Chondrocyte (in vitro differentiated cells): ENCODE measurements at regions not wholly inside any gene's neighbourhood (a gene's known extent, or its start where the extent isn't known, plus 50 kb on each side); places are given as distances from the start of the nearest gene placed in this dataset.

ENCODE experiments used
- DNase-seq: peaks from one replicate; pipeline ENCODE4 v3.0.0; 2021; ENCODE audit warnings: mixed read lengths, low spot score
- H3K27ac Mint-ChIP-seq: one replicate; pipeline ENCODE4 v1.8.0; 2021; ENCODE audit warnings: mild to moderate bottlenecking, moderate library complexity, mixed read lengths; ENCODE audit not compliant: unreplicated experiment
- H3K27me3 Mint-ChIP-seq: 2 replicates; pipeline ENCODE4 v1.8.0; 2021; ENCODE audit warnings: low read depth, mixed read lengths
- H3K36me3 Mint-ChIP-seq: 2 replicates; pipeline ENCODE4 v1.8.0; 2021; ENCODE audit warnings: low read depth, mixed read lengths
- H3K4me1 Mint-ChIP-seq: 2 replicates; pipeline ENCODE4 v1.8.0; 2021; ENCODE audit warnings: low read depth, mild to moderate bottlenecking, mixed read lengths
- H3K4me3 Mint-ChIP-seq: one replicate; pipeline ENCODE4 v1.8.0; 2021; ENCODE audit warnings: mild to moderate bottlenecking, moderate library complexity, mixed read lengths; ENCODE audit not compliant: unreplicated experiment
- H3K9me3 Mint-ChIP-seq: 2 replicates; pipeline ENCODE4 v1.8.0; 2021; ENCODE audit warnings: low read depth, mixed read lengths
- CTCF ChIP-seq: fragments of 200-600 bp; sonication (generic); IDR thresholded peaks from 2 replicates; pipeline ENCODE4 v1.5.0; 2021; ENCODE audit warnings: antibody characterized with exemption, mild to moderate bottlenecking, moderate library complexity

DNA sequence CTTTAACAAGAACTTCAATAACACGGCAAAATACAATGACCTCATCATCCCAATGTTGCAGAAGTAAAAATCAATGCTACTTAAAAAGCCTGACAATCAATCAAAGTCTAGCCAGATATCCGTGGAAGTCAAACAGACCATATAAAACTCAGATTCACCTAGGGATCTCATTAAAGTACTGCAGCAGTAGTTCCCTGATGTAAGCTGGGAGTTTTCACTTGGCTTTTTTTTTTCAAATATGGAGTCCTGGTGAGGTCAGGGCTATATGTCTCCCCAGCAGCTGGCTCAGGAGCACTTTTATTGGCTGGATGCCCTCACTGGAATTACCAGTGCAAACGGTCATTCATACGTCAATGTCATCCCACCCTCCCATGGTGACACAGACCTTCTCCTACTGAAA, 220.6 kb upstream of the SLC30A5 start:
- Mint-ChIP-seq H3K4me1 (peaks cover 4% of the 10 kb centered on the region), H3K9me3 (no peaks in the 10 kb centered on the region), H3K4me3 (no peak overlapping the region), H3K36me3 (no peaks in the 10 kb centered on the region), H3K27ac (no peak overlapping the region), H3K27me3 (peaks cover 5% of the 10 kb centered on the region)
- DNase-seq = no peak
- TF ChIP-seq CTCF = no peak

- Mint-ChIP-seq H3K4me3 (no peak overlapping the region), H3K36me3 (no peaks in the 10 kb centered on the region), H3K27ac (no peak overlapping the region), H3K27me3 (no peaks in the 10 kb centered on the region), H3K4me1 (peaks cover 4% of the 10 kb centered on the region), H3K9me3 (no peaks in the 10 kb centered on the region)
- no peak for DNase-seq
- no peak for TF ChIP-seq CTCF
Observed at GRCh38 chr5:68875351-68875750, 218.5 kb upstream of the SLC30A5 start.

DNA sequence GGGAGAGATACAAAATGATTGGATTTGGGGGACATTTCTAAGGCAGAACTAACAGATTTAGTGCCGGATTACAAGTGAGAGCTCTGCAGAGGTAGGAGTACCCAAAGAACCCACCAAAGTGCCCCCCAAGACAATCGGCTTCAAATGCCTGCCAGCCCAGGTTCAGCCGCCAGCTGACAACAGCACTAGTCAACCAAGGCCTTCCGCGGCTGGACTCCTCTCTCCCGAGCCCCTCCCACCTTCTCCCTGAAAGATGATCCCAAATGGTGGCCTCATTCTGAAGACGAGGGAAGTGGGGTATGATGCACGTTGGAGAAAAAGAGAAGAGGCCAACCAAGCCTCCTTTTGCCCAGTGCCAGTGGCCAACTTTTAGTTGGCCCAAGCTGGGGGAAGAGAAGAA, 210.4 kb upstream of the SLC30A5 start:
- no peak overlapping the region for H3K4me3 Mint-ChIP-seq
- no peaks in the 10 kb centered on the region for H3K4me1 Mint-ChIP-seq
- no peak for TF ChIP-seq CTCF
- no peak overlapping the region for H3K27ac Mint-ChIP-seq
- DNase-seq = no peak
- no peaks in the 10 kb centered on the region for H3K27me3 Mint-ChIP-seq
- H3K36me3 Mint-ChIP-seq = no peaks in the 10 kb centered on the region
- no peaks in the 10 kb centered on the region for H3K9me3 Mint-ChIP-seq

DNA sequence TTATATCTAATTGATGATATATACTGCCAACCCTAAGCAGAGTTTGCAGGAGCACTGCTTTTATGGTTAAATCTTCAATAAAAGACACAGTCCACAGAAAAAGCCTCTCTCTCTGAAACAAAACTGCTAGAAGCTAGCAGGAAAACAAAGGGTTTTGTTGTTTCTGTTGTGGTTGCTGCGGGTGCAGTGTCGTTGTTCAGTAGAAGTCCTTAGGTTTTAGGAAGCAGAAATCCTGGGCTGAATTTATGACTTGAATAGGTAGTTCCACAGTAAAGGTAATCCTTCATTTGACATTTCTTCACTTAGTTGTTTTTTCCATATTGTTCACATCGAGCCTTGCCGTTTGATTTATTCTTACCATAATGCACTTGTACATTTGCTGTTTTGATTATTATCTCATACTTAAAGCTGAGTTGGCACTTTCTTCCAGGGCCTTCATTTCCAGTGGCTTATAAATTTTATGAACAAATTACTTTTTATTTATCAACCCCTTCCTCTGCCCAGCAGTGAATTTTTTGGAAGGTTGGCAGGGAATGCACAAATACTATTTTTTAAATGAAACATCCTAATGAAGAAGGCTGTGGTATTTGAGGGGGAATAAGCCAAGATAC, 209.6 kb upstream of the SLC30A5 start:
- no peak for TF ChIP-seq CTCF
- no peak for DNase-seq
- H3K9me3 Mint-ChIP-seq = no peaks in the 10 kb centered on the region
- H3K27me3 Mint-ChIP-seq = no peaks in the 10 kb centered on the region
- H3K27ac Mint-ChIP-seq = no peak overlapping the region
- H3K4me3 Mint-ChIP-seq = no peak overlapping the region
- H3K36me3 Mint-ChIP-seq = no peaks in the 10 kb centered on the region
- H3K4me1 Mint-ChIP-seq = no peaks in the 10 kb centered on the region

- no peak overlapping the region for H3K4me3 Mint-ChIP-seq
- no peaks in the 10 kb centered on the region for H3K4me1 Mint-ChIP-seq
- H3K27me3 Mint-ChIP-seq = no peaks in the 10 kb centered on the region
- TF ChIP-seq CTCF = peak; percentile 73
- peaks cover 5% of the 10 kb centered on the region for H3K9me3 Mint-ChIP-seq
- no peak for DNase-seq
- no peak overlapping the region for H3K27ac Mint-ChIP-seq
- no peaks in the 10 kb centered on the region for H3K36me3 Mint-ChIP-seq
Observed at GRCh38 chr5:68884883-68885282, 208.9 kb upstream of the SLC30A5 start.
